K562 (cell line): ENCODE measurements at regions not wholly inside any gene's neighbourhood (a gene's known extent, or its start where the extent isn't known, plus 50 kb on each side); places are given as distances from the start of the nearest gene placed in this dataset.

ENCODE experiments used
- ATAC-seq: fragments of 200-7000 bp; cut with Tn5 transposase; 3 replicates; pipeline ENCODE4 v1.9.1; 2020; ENCODE audit warnings: moderate library complexity
- BruUV-seq: library from RNA; stranded (reverse); fragments of 400-500 nt; replicated peaks from 2 replicates; lab custom pipeline; 2021; lab: Mats Ljungman, UMichigan
- CTCF ChIA-PET: fragments of 300-600 bp; formaldehyde crosslinking; extraction: SDS; loops from one replicate; lab custom pipeline; 2021; ENCODE audit warnings: low intra/inter-chr PET ratio; lab: Yijun Ruan, JAX
- POLR2A ChIA-PET: fragments of 300-600, 350-650 bp; sonication (Branson Sonifier 250); formaldehyde crosslinking; extraction: SDS; loops from one replicate; lab custom pipeline; 2021; ENCODE audit warnings: antibody characterized with exemption, inconsistent platforms; lab: Yijun Ruan, JAX
- DNase-seq, 4 experiments: peaks; one replicate each; pipeline versions ENCODE4 v3.0.0 to v3.0.0-alpha.2; 2011 to 2018; ENCODE audit warnings: low spot score in 3 of 4, mixed read lengths in 3 of 4; ENCODE audit errors: extremely low read depth in 1 of 4
- FAIRE-seq: peaks from 2 replicates; lab custom pipeline; 2011; peaks lifted over from hg19 to GRCh38; lab: Jason Lieb, UNC
- H2AFZ ChIP-seq: 2 replicates; pipeline ENCODE4 v1.6.0; 2011; ENCODE audit warnings: low read depth, low read length, control low read depth, inconsistent platforms
- H3K27ac ChIP-seq: fragments of 200-600 bp; 3 replicates; pipeline ENCODE4 v1.8.0; 2011; ENCODE audit warnings: low read depth, mild to moderate bottlenecking, control low read depth, inconsistent platforms, low read length, moderate library complexity, mixed read lengths; ENCODE audit errors: extremely low read depth
- H3K27me3 ChIP-seq, 2 experiments: fragments of 300-600 bp in 1 of 2; 2 replicates in 1 of 2; 3 replicates in 1 of 2; pipeline versions ENCODE4 v1.6.0 to v1.8.0; 2011; ENCODE audit warnings: inconsistent platforms in 2 of 2, low read length in 2 of 2, mild to moderate bottlenecking in 1 of 2, mixed read lengths in 1 of 2, moderate library complexity in 1 of 2; ENCODE audit not compliant: control insufficient read depth in 2 of 2, insufficient read depth in 2 of 2
- H3K36me3 ChIP-seq: fragments of 300-600 bp; 3 replicates; pipeline ENCODE4 v1.8.0; 2011; ENCODE audit warnings: mild to moderate bottlenecking, low read length, inconsistent platforms; ENCODE audit not compliant: control insufficient read depth, insufficient read depth
- H3K4me1 ChIP-seq, 2 experiments: fragments of 200-600 bp in 1 of 2; replicated peaks in 1 of 2; 2 replicates in 1 of 2; 3 replicates in 1 of 2; pipeline versions ENCODE4 v1.5.1 to v1.8.0; 2011; ENCODE audit warnings: inconsistent platforms in 2 of 2, low read length in 2 of 2, mild to moderate bottlenecking in 1 of 2, mixed read lengths in 1 of 2, moderate library complexity in 1 of 2; ENCODE audit not compliant: control insufficient read depth in 2 of 2, insufficient read depth in 2 of 2
- H3K4me2 ChIP-seq: 2 replicates; pipeline ENCODE4 v1.6.1; 2011; ENCODE audit warnings: low read length, control low read depth, inconsistent platforms, mixed read lengths; ENCODE audit not compliant: insufficient read depth
- H3K4me3 ChIP-seq: fragments of 200-600 bp; sonication (generic), shearing (Covaris generic); 2 replicates; pipeline ENCODE4 v1.5.1; 2016; ENCODE audit warnings: control low read depth, inconsistent platforms
- H3K79me2 ChIP-seq: fragments of 200-600 bp; 3 replicates; pipeline ENCODE4 v1.8.0; 2011; ENCODE audit warnings: low read length, inconsistent platforms; ENCODE audit not compliant: control insufficient read depth, insufficient read depth
- H3K9ac ChIP-seq, 2 experiments: 2 replicates each; pipeline versions ENCODE4 v1.6.0 to v1.6.1; 2011; ENCODE audit warnings: low read depth in 2 of 2, low read length in 2 of 2, control low read depth in 1 of 2, inconsistent platforms in 1 of 2, mild to moderate bottlenecking in 1 of 2, mixed read lengths in 1 of 2; ENCODE audit not compliant: insufficient read depth in 1 of 2
- H3K9me1 ChIP-seq: one replicate; pipeline ENCODE4 v1.6.0; 2011; ENCODE audit warnings: inconsistent platforms, mild to moderate bottlenecking, low read length, moderate library complexity; ENCODE audit not compliant: control insufficient read depth, insufficient read depth
- H3K9me3 ChIP-seq: replicated peaks from 2 replicates; pipeline ENCODE4 v1.5.1; 2011; ENCODE audit warnings: low read depth, low read length, inconsistent platforms; ENCODE audit not compliant: control insufficient read depth, insufficient read depth
- H4K20me1 ChIP-seq: replicated peaks from 2 replicates; pipeline ENCODE4 v1.6.1; 2011; ENCODE audit warnings: low read length, inconsistent platforms, mixed read lengths; ENCODE audit not compliant: control insufficient read depth, insufficient read depth
- ELF4 ChIP-seq: fragments of 450-650 bp; formaldehyde crosslinking; IDR thresholded peaks from 2 replicates; pipeline ENCODE4 v1.4.0; 2022; ENCODE audit warnings: missing genetic modification characterization
- PURB ChIP-seq: sonication (generic); formaldehyde crosslinking; IDR thresholded peaks from 2 replicates; pipeline ENCODE4 v1.9.0; 2021; ENCODE audit warnings: low read depth, mild to moderate bottlenecking, missing genetic modification reagents
- RBM15 ChIP-seq: fragments of 200-400 bp; formaldehyde crosslinking; IDR thresholded peaks from 2 replicates; pipeline ENCODE4 v1.6.1; 2018; ENCODE audit warnings: mild to moderate bottlenecking, low read length, moderate library complexity; ENCODE audit not compliant: insufficient read depth
- RBM17 ChIP-seq: fragments of 200-400 bp; formaldehyde crosslinking; IDR thresholded peaks from 2 replicates; pipeline ENCODE4 v1.6.1; 2017; ENCODE audit warnings: low read depth, mild to moderate bottlenecking, low read length, borderline replicate concordance
- SAP30 ChIP-seq: fragments of 200-600 bp; sonication (generic); IDR thresholded peaks from 2 replicates; pipeline ENCODE4 v1.6.1; 2012; ENCODE audit warnings: borderline replicate concordance, low read depth, mild to moderate bottlenecking, moderate library complexity, low read length, control low read depth, inconsistent platforms; ENCODE audit not compliant: insufficient read depth, poor library complexity, severe bottlenecking
- TRIM25 ChIP-seq: fragments of 450-650 bp; IDR thresholded peaks from 2 replicates; pipeline ENCODE4 v1.7.0; 2016; ENCODE audit warnings: borderline replicate concordance
- ZFP30 ChIP-seq: fragments of 250-450 bp; sonication (Bioruptor Pico); IDR thresholded peaks from 2 replicates; pipeline ENCODE4 v1.8.0; 2022; ENCODE audit warnings: moderate library complexity, mild to moderate bottlenecking, inconsistent platforms, borderline replicate concordance
- ZFX ChIP-seq: sonication (generic); formaldehyde crosslinking; IDR thresholded peaks from 2 replicates; pipeline ENCODE4 v1.8.0; 2022; ENCODE audit warnings: mild to moderate bottlenecking, missing genetic modification reagents, moderate library complexity
- ZNF134 ChIP-seq: fragments of 250-450 bp; sonication (Bioruptor Pico); conservative IDR thresholded peaks from 2 replicates; pipeline ENCODE4 v1.4.0; 2020
- ZNF75A ChIP-seq: fragments of 450-650 bp; formaldehyde crosslinking; IDR thresholded peaks from 2 replicates; pipeline ENCODE4 v1.4.0; 2020; ENCODE audit warnings: mild to moderate bottlenecking
- WGBS: fragments of 100-300 bp; shearing (Covaris generic); methylation state at CpG from one replicate; pipeline ENCODE4 v1.1.6; 2016; ENCODE audit warnings: low coverage, mixed read lengths; ENCODE audit not compliant: insufficient coverage; ENCODE audit errors: missing lambda C conversion rate; 5-methylcytosine and 5-hydroxymethylcytosine counted together
- in situ Hi-C: fragments of 300-500 bp; cut with MboI; formaldehyde crosslinking; loops from 4 replicates; pipeline ENCODE4 v1.15.0; 2018; ENCODE audit warnings: inconsistent platforms, mixed read lengths
- intact Hi-C: fragments of 100-400 bp; cut with micrococcal nuclease; formaldehyde crosslinking; loops from 2 replicates; pipeline ENCODE4 v1.14.2; 2022
- TF ChIP-seq, protein P1 (sequence below): sonication (generic); formaldehyde crosslinking; IDR thresholded peaks from 2 replicates; pipeline ENCODE4 v1.9.0; 2022; ENCODE audit warnings: mild to moderate bottlenecking, missing genetic modification reagents
- TF ChIP-seq, protein P2 (sequence below), 2 experiments: fragments of 200-800 bp in 1 of 2; sonication (Bioruptor generic) in 1 of 2; sonication (generic) in 1 of 2; formaldehyde crosslinking in 1 of 2; IDR thresholded peaks in 1 of 2; conservative IDR thresholded peaks in 1 of 2; 2 replicates each; pipeline versions ENCODE4 v1.5.0 to v1.6.1; 2016 to 2020; ENCODE audit warnings: missing compliant biosample characterization in 1 of 2, missing genetic modification characterization in 1 of 2, missing genetic modification reagents in 1 of 2
- TF ChIP-seq, protein P3 (sequence below): fragments of 250-450 bp; sonication (Bioruptor Pico); IDR thresholded peaks from 2 replicates; pipeline ENCODE4 v1.8.0; 2021; ENCODE audit warnings: mild to moderate bottlenecking, moderate library complexity

DNA sequence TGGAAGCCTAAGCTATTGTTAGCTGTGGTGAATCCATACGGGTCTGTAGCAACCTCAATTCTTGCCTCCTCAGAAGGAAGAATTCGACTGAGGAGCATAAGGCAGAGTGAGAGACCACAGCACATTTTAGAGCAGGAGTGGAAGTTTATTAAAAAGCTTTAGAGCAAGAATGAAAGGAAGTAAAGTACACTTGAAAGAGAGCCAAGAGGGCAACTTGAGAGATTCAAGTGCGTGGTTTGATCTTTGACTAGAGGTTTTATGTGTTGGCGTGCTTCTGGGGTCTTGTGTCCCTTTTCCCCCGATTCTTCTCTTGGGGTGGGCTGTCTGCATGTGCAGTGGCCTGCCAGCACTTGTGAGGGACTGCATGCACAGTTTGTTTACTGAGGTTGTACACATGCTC is 880.6 kb upstream of the INTU start:
- Histone ChIP-seq H3K79me2 (peaks cover 23% of the 10 kb centered on the region; the same call in 2 of the 3 replicates), H3K9me1 (no peaks in the 10 kb centered on the region), H3K4me3 (no peak overlapping the region), H3K27ac (peak overlapping the region; percentile 51; the same call in 2 of the 3 replicates), H3K9me3 (no peaks in the 10 kb centered on the region), H3K27me3 (no peaks in the 10 kb centered on the region), H4K20me1 (no peaks in the 10 kb centered on the region), H3K9ac (no peak overlapping the region; a peak in 1 of 4 replicates), H3K36me3 (peaks cover 8% of the 10 kb centered on the region; the same call in 1 of the 3 replicates), H2AFZ (peak overlapping the region; percentile 18; the same call in 1 of the 2 replicates), H3K4me1 (peaks cover 3 to 18% of the 10 kb centered on the region in 2 experiments; a peak in 3 of 5 replicates), H3K4me2 (peak overlapping the region; percentile 5; the same call in 1 of the 2 replicates)
- CTCF ChIA-PET: no interaction called here
- intact Hi-C loops: no loop called here
- no peak for DNase-seq
- WGBS: 47% methylated on average over 5 of the region's 5 CpGs
- ATAC-seq: peak; percentile 18
- in situ Hi-C loops: no loop called here
- POLR2A ChIA-PET: interaction anchor here (1.3 kb wide), 2 partner anchors 9 to 16 kb away, joined by 5 to 7 read pairs; no protein-coding TSS in a partner anchor
- peak; percentile 35 for FAIRE-seq
- no peak for TF ChIP-seq RBM15
- TF ChIP-seq RBM17: no peak
- TF ChIP-seq, protein P1, sequence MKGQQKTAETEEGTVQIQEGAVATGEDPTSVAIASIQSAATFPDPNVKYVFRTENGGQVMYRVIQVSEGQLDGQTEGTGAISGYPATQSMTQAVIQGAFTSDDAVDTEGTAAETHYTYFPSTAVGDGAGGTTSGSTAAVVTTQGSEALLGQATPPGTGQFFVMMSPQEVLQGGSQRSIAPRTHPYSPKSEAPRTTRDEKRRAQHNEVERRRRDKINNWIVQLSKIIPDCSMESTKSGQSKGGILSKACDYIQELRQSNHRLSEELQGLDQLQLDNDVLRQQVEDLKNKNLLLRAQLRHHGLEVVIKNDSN: no peak
- no peak for TF ChIP-seq ZFX
- TF ChIP-seq, protein P2, sequence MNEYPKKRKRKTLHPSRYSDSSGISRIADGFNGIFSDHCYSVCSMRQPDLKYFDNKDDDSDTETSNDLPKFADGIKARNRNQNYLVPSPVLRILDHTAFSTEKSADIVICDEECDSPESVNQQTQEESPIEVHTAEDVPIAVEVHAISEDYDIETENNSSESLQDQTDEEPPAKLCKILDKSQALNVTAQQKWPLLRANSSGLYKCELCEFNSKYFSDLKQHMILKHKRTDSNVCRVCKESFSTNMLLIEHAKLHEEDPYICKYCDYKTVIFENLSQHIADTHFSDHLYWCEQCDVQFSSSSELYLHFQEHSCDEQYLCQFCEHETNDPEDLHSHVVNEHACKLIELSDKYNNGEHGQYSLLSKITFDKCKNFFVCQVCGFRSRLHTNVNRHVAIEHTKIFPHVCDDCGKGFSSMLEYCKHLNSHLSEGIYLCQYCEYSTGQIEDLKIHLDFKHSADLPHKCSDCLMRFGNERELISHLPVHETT (CRISPR knock-in tag; conservative IDR thresholded peaks at IDR 0.05 in 1 of 2, IDR thresholded peaks at IDR 0.05 in 1 of 2): no peak
- no peak for TF ChIP-seq ELF4 (CRISPR knock-in tag)
- TF ChIP-seq, protein P3, sequence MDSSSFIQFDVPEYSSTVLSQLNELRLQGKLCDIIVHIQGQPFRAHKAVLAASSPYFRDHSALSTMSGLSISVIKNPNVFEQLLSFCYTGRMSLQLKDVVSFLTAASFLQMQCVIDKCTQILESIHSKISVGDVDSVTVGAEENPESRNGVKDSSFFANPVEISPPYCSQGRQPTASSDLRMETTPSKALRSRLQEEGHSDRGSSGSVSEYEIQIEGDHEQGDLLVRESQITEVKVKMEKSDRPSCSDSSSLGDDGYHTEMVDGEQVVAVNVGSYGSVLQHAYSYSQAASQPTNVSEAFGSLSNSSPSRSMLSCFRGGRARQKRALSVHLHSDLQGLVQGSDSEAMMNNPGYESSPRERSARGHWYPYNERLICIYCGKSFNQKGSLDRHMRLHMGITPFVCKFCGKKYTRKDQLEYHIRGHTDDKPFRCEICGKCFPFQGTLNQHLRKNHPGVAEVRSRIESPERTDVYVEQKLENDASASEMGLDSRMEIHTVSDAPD (CRISPR knock-in tag): no peak
- TF ChIP-seq ZFP30: no peak
- no peak for TF ChIP-seq TRIM25
- TF ChIP-seq PURB (CRISPR knock-in tag): no peak
- TF ChIP-seq SAP30: no peak
- no peak for TF ChIP-seq ZNF75A (CRISPR knock-in tag)
- no peak for TF ChIP-seq ZNF134 (CRISPR knock-in tag)
- no TSS peak for BruUV-seq
